DND-41 (cell line): ENCODE measurements at regions not wholly inside any gene's neighbourhood (a gene's known extent, or its start where the extent isn't known, plus 50 kb on each side); places are given as distances from the start of the nearest gene placed in this dataset.

ENCODE experiments used
- ATAC-seq: fragments of 200-7000 bp; cut with Tn5 transposase; 3 replicates; pipeline ENCODE4 v1.9.1; 2021; ENCODE audit warnings: low read depth; ENCODE audit not compliant: insufficient read depth
- DNase-seq: peaks from one replicate; pipeline ENCODE4 v3.0.0-alpha.2; 2020
- H2AFZ ChIP-seq: 2 replicates; pipeline ENCODE4 v1.6.0; 2012; ENCODE audit warnings: low read depth, low read length
- H3K27ac ChIP-seq: 2 replicates; pipeline ENCODE4 v1.5.1; 2012; ENCODE audit warnings: low read length, inconsistent platforms
- H3K27me3 ChIP-seq: fragments of 200-600 bp; sonication (generic); 2 replicates; pipeline ENCODE4 v1.6.0; 2012; ENCODE audit warnings: low read length, mild to moderate bottlenecking, inconsistent platforms; ENCODE audit not compliant: insufficient read depth, poor library complexity
- H3K36me3 ChIP-seq: 2 replicates; pipeline ENCODE4 v1.5.1; 2012; ENCODE audit warnings: low read length, inconsistent platforms; ENCODE audit not compliant: insufficient read depth
- H3K4me1 ChIP-seq: 2 replicates; pipeline ENCODE4 v1.5.1; 2012; ENCODE audit warnings: mild to moderate bottlenecking, low read length; ENCODE audit not compliant: insufficient read depth
- H3K4me2 ChIP-seq: 2 replicates; pipeline ENCODE4 v1.6.0; 2012; ENCODE audit warnings: mild to moderate bottlenecking, moderate library complexity, low read length, inconsistent platforms; ENCODE audit not compliant: insufficient read depth
- H3K4me3 ChIP-seq, 2 experiments: fragments of 200-600 bp in 1 of 2; shearing (Covaris generic) in 1 of 2; 2 replicates each; pipeline ENCODE4 v1.5.1; 2012 to 2016; ENCODE audit warnings: inconsistent platforms in 2 of 2, low read length in 2 of 2, mild to moderate bottlenecking in 2 of 2, low read depth in 1 of 2, moderate library complexity in 1 of 2
- H3K79me2 ChIP-seq: 2 replicates; pipeline ENCODE4 v1.6.0; 2012; ENCODE audit warnings: low read length, inconsistent platforms; ENCODE audit not compliant: insufficient read depth
- H3K9ac ChIP-seq: 2 replicates; pipeline ENCODE4 v1.6.0; 2012; ENCODE audit warnings: low read depth, mild to moderate bottlenecking, inconsistent platforms, low read length, moderate library complexity
- H3K9me3 ChIP-seq: 2 replicates; pipeline ENCODE4 v1.5.1; 2012; ENCODE audit warnings: low read length, moderate library complexity, mild to moderate bottlenecking, inconsistent platforms; ENCODE audit not compliant: insufficient read depth, severe bottlenecking
- H4K20me1 ChIP-seq: 2 replicates; pipeline ENCODE4 v1.6.0; 2012; ENCODE audit warnings: low read length; ENCODE audit not compliant: insufficient read depth
- CTCF ChIP-seq: IDR thresholded peaks from 2 replicates; pipeline ENCODE4 v1.5.1; 2012; ENCODE audit warnings: borderline replicate concordance, low read length, moderate library complexity, mild to moderate bottlenecking; ENCODE audit not compliant: poor library complexity, severe bottlenecking; ENCODE audit errors: extremely low read depth
- EZH2 ChIP-seq: IDR thresholded peaks from 3 replicates; pipeline ENCODE4 v1.6.1; 2012; ENCODE audit warnings: borderline replicate concordance, low read depth, mild to moderate bottlenecking, moderate library complexity, low read length, inconsistent platforms; ENCODE audit not compliant: severe bottlenecking

GRCh38 chr3:24573576-24573975 lies 78.9 kb upstream of the THRB start:
- H3K4me3 ChIP-seq: no peak overlapping the region
- H4K20me1 ChIP-seq: no peaks in the 10 kb centered on the region
- H3K9me3 ChIP-seq: no peaks in the 10 kb centered on the region
- H3K9ac ChIP-seq: no peak overlapping the region
- ATAC-seq (no peak), DNase-seq (no peak)
- no peaks in the 10 kb centered on the region for H3K36me3 ChIP-seq
- no peaks in the 10 kb centered on the region for H3K27me3 ChIP-seq
- no peak overlapping the region for H3K4me2 ChIP-seq
- no peak overlapping the region for H2AFZ ChIP-seq
- no peak overlapping the region for H3K27ac ChIP-seq
- no peak for TF ChIP-seq EZH2
- TF ChIP-seq CTCF: no peak
- H3K79me2 ChIP-seq: no peaks in the 10 kb centered on the region
- H3K4me1 ChIP-seq: no peaks in the 10 kb centered on the region

- Histone ChIP-seq H3K36me3 (no peaks in the 10 kb centered on the region), H3K9me3 (no peaks in the 10 kb centered on the region), H3K4me1 (no peaks in the 10 kb centered on the region), H3K27ac (no peak overlapping the region), H3K79me2 (no peaks in the 10 kb centered on the region), H4K20me1 (no peaks in the 10 kb centered on the region), H2AFZ (no peak overlapping the region), H3K4me2 (no peak overlapping the region), H3K27me3 (no peaks in the 10 kb centered on the region), H3K4me3 (no peak overlapping the region), H3K9ac (no peak overlapping the region)
- DNase-seq (no peak), ATAC-seq (no peak)
- no peak for TF ChIP-seq EZH2
- no peak for TF ChIP-seq CTCF
These were observed 83.7 kb upstream of the THRB start for GRCh38 chr3:24578324-24578723.

GRCh38 chr3:24578951-24579421 lies 84.3 kb upstream of the THRB start:
- H4K20me1 ChIP-seq: no peaks in the 10 kb centered on the region
- no peak for ATAC-seq
- no peak overlapping the region for H3K9ac ChIP-seq
- H3K4me2 ChIP-seq: no peak overlapping the region
- no peak for TF ChIP-seq CTCF
- no peak for TF ChIP-seq EZH2
- no peak overlapping the region for H3K27ac ChIP-seq
- H3K9me3 ChIP-seq: no peaks in the 10 kb centered on the region
- H3K27me3 ChIP-seq: no peaks in the 10 kb centered on the region
- H3K4me1 ChIP-seq: no peaks in the 10 kb centered on the region
- DNase-seq: no peak
- H2AFZ ChIP-seq: no peak overlapping the region
- no peaks in the 10 kb centered on the region for H3K79me2 ChIP-seq
- H3K4me3 ChIP-seq: no peak overlapping the region
- no peaks in the 10 kb centered on the region for H3K36me3 ChIP-seq
